ENCODE measurements at regions not wholly inside any gene's neighbourhood (a gene's known extent, or its start where the extent isn't known, plus 50 kb on each side); places are given as distances from the start of the nearest gene placed in this dataset.

DNA sequence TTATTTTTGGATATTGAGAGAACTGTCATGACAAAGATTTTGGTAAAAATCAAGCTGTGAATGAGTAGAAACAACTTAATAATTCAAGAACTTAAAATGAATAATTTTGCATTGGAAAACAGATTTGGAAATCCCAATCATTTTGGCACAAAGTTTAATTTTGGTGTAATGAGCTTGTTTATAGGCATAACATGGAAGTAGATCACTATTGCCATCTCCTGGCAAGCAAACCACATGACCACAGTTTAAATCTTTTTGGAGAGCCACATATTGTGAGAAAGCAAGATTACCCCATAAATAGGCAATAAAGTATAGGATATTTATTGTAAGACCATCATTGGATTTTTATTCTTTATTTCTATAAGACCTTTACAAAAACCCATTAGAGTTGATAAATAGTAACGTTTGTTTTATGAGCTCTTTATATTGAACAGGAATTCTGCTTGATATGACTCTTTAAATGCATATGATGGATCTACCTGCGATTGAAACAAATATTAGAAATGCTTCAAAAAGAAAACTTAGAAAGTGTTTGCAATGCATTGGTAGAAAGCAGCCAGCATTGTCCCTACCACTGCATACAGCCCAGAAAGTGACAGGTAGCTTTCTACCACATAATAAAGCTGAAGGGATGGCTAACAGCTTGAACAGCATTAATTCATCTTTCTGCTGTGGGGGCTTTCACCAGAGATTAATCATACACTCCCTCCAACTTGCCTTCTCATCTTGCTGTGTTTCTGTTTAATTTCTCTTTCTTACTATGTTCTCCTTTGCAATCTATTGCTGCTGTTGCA is 766.8 kb downstream of the TBL1XR1 start:
- Histone ChIP-seq H3K4me3 (ENCODE audit: low read depth in 2 of 2, low read length in 1 of 2) (no peak overlapping the region), H3K27ac (ENCODE audit: low read depth in 2 of 2, low read length in 1 of 2) (no peak overlapping the region), H3K36me3 (replicated peaks in 1 of 2; ENCODE audit: control insufficient read depth in 1 of 2, insufficient read depth in 2 of 2, low read length in 1 of 2) (no peaks in the 10 kb centered on the region), H4K20me1 (ENCODE audit: insufficient read depth) (no peaks in the 10 kb centered on the region), H3K4me1 (ENCODE audit: control insufficient read depth in 1 of 2, insufficient read depth in 2 of 2, low read depth in 1 of 2, low read length in 1 of 2) (no peaks in the 10 kb centered on the region; a peak in 2 of 4 replicates), H3K4me2 (no peak overlapping the region), H3K9me3 (no peaks in the 10 kb centered on the region), H3F3A (replicated peaks; ENCODE audit: insufficient read depth) (no peaks in the 10 kb centered on the region), H3K27me3 (ENCODE audit: insufficient read depth) (no peaks in the 10 kb centered on the region), H2AFZ (ENCODE audit: low read depth) (no peak overlapping the region), H3K9me2 (no peaks in the 10 kb centered on the region), H3K9ac (no peak overlapping the region), H3K79me2 (ENCODE audit: insufficient read depth) (no peaks in the 10 kb centered on the region)
- peak; percentile 39 for DNase-seq
- 33% methylated on average over 2 of the region's 2 CpGs for WGBS (ENCODE audit: low lambda C conversion rate)
- POLR2A ChIA-PET: no interaction called here
- CTCF ChIA-PET: interaction anchor here (0.6 to 2.3 kb wide), 24 partner anchors 8 to 1770 kb away, joined by 3 to 14 read pairs (median 3); no protein-coding TSS in a partner anchor
- TF ChIP-seq TCF12 (IDR thresholded peaks at IDR 0.05): no peak
- TF ChIP-seq TEAD4 (IDR thresholded peaks at IDR 0.05; ENCODE audit: borderline replicate concordance, insufficient read depth): no peak
- no peak for TF ChIP-seq GATA2 (CRISPR knock-in tag; IDR thresholded peaks at IDR 0.05)
- TF ChIP-seq, protein P1, sequence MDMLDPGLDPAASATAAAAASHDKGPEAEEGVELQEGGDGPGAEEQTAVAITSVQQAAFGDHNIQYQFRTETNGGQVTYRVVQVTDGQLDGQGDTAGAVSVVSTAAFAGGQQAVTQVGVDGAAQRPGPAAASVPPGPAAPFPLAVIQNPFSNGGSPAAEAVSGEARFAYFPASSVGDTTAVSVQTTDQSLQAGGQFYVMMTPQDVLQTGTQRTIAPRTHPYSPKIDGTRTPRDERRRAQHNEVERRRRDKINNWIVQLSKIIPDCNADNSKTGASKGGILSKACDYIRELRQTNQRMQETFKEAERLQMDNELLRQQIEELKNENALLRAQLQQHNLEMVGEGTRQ (IDR thresholded peaks at IDR 0.05; ENCODE audit: borderline replicate concordance, low read depth, low read length): no peak
- TF ChIP-seq, protein P2, sequence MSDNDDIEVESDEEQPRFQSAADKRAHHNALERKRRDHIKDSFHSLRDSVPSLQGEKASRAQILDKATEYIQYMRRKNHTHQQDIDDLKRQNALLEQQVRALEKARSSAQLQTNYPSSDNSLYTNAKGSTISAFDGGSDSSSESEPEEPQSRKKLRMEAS (IDR thresholded peaks at IDR 0.05; ENCODE audit: low read depth): no peak
- TF ChIP-seq TAF1 (IDR thresholded peaks at IDR 0.05; ENCODE audit: borderline replicate concordance, low read depth, low read length): no peak
- TF ChIP-seq, protein P3, sequence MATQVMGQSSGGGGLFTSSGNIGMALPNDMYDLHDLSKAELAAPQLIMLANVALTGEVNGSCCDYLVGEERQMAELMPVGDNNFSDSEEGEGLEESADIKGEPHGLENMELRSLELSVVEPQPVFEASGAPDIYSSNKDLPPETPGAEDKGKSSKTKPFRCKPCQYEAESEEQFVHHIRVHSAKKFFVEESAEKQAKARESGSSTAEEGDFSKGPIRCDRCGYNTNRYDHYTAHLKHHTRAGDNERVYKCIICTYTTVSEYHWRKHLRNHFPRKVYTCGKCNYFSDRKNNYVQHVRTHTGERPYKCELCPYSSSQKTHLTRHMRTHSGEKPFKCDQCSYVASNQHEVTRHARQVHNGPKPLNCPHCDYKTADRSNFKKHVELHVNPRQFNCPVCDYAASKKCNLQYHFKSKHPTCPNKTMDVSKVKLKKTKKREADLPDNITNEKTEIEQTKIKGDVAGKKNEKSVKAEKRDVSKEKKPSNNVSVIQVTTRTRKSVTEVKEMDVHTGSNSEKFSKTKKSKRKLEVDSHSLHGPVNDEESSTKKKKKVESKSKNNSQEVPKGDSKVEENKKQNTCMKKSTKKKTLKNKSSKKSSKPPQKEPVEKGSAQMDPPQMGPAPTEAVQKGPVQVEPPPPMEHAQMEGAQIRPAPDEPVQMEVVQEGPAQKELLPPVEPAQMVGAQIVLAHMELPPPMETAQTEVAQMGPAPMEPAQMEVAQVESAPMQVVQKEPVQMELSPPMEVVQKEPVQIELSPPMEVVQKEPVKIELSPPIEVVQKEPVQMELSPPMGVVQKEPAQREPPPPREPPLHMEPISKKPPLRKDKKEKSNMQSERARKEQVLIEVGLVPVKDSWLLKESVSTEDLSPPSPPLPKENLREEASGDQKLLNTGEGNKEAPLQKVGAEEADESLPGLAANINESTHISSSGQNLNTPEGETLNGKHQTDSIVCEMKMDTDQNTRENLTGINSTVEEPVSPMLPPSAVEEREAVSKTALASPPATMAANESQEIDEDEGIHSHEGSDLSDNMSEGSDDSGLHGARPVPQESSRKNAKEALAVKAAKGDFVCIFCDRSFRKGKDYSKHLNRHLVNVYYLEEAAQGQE (IDR thresholded peaks at IDR 0.05; ENCODE audit: low read depth, low read length): no peak
- no peak for TF ChIP-seq SIN3A (IDR thresholded peaks at IDR 0.05; ENCODE audit: borderline replicate concordance, low read depth, low read length)
- TF ChIP-seq RXRA (IDR thresholded peaks at IDR 0.05; ENCODE audit: borderline replicate concordance, low read depth): no peak
- no peak for TF ChIP-seq NFIC (IDR thresholded peaks at IDR 0.05; ENCODE audit: borderline replicate concordance)
- no peak for TF ChIP-seq MEF2A (IDR thresholded peaks at IDR 0.05; ENCODE audit: borderline replicate concordance, low read depth)
- no peak for TF ChIP-seq FOXJ3 (CRISPR knock-in tag; IDR thresholded peaks at IDR 0.05)
- no peak for TF ChIP-seq EP300 (IDR thresholded peaks at IDR 0.05; ENCODE audit: borderline replicate concordance in 1 of 2, low read depth in 1 of 2, low read length in 1 of 2)
- TF ChIP-seq, protein P4, sequence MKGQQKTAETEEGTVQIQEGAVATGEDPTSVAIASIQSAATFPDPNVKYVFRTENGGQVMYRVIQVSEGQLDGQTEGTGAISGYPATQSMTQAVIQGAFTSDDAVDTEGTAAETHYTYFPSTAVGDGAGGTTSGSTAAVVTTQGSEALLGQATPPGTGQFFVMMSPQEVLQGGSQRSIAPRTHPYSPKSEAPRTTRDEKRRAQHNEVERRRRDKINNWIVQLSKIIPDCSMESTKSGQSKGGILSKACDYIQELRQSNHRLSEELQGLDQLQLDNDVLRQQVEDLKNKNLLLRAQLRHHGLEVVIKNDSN (IDR thresholded peaks at IDR 0.05; ENCODE audit: borderline replicate concordance, low read depth): no peak
- no peak for TF ChIP-seq RCOR1 (IDR thresholded peaks at IDR 0.05; ENCODE audit: low read length)
- TF ChIP-seq, protein P5, sequence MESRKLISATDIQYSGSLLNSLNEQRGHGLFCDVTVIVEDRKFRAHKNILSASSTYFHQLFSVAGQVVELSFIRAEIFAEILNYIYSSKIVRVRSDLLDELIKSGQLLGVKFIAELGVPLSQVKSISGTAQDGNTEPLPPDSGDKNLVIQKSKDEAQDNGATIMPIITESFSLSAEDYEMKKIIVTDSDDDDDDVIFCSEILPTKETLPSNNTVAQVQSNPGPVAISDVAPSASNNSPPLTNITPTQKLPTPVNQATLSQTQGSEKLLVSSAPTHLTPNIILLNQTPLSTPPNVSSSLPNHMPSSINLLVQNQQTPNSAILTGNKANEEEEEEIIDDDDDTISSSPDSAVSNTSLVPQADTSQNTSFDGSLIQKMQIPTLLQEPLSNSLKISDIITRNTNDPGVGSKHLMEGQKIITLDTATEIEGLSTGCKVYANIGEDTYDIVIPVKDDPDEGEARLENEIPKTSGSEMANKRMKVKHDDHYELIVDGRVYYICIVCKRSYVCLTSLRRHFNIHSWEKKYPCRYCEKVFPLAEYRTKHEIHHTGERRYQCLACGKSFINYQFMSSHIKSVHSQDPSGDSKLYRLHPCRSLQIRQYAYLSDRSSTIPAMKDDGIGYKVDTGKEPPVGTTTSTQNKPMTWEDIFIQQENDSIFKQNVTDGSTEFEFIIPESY (IDR thresholded peaks at IDR 0.05; ENCODE audit: borderline replicate concordance, low read depth): no peak
- TF ChIP-seq, protein P6, sequence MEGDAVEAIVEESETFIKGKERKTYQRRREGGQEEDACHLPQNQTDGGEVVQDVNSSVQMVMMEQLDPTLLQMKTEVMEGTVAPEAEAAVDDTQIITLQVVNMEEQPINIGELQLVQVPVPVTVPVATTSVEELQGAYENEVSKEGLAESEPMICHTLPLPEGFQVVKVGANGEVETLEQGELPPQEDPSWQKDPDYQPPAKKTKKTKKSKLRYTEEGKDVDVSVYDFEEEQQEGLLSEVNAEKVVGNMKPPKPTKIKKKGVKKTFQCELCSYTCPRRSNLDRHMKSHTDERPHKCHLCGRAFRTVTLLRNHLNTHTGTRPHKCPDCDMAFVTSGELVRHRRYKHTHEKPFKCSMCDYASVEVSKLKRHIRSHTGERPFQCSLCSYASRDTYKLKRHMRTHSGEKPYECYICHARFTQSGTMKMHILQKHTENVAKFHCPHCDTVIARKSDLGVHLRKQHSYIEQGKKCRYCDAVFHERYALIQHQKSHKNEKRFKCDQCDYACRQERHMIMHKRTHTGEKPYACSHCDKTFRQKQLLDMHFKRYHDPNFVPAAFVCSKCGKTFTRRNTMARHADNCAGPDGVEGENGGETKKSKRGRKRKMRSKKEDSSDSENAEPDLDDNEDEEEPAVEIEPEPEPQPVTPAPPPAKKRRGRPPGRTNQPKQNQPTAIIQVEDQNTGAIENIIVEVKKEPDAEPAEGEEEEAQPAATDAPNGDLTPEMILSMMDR (IDR thresholded peaks at IDR 0.05): peak; percentile 71
- no peak for TF ChIP-seq POLR2AphosphoS5 (IDR thresholded peaks at IDR 0.05; ENCODE audit: low read depth, low read length)
- TF ChIP-seq RFX5 (IDR thresholded peaks at IDR 0.05; ENCODE audit: low read length): no peak
- peak; percentile 87 for TF ChIP-seq RAD21 (IDR thresholded peaks at IDR 0.05; ENCODE audit: low read length)
- TF ChIP-seq, protein P7, sequence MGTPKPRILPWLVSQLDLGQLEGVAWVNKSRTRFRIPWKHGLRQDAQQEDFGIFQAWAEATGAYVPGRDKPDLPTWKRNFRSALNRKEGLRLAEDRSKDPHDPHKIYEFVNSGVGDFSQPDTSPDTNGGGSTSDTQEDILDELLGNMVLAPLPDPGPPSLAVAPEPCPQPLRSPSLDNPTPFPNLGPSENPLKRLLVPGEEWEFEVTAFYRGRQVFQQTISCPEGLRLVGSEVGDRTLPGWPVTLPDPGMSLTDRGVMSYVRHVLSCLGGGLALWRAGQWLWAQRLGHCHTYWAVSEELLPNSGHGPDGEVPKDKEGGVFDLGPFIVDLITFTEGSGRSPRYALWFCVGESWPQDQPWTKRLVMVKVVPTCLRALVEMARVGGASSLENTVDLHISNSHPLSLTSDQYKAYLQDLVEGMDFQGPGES (IDR thresholded peaks at IDR 0.05; ENCODE audit: low read depth, low read length): no peak
- TF ChIP-seq JUND (IDR thresholded peaks at IDR 0.05): no peak

Data from SK-N-SH (cell line).